ENCODE measurements at regions not wholly inside any gene's neighbourhood (a gene's known extent, or its start where the extent isn't known, plus 50 kb on each side); places are given as distances from the start of the nearest gene placed in this dataset.

DNA sequence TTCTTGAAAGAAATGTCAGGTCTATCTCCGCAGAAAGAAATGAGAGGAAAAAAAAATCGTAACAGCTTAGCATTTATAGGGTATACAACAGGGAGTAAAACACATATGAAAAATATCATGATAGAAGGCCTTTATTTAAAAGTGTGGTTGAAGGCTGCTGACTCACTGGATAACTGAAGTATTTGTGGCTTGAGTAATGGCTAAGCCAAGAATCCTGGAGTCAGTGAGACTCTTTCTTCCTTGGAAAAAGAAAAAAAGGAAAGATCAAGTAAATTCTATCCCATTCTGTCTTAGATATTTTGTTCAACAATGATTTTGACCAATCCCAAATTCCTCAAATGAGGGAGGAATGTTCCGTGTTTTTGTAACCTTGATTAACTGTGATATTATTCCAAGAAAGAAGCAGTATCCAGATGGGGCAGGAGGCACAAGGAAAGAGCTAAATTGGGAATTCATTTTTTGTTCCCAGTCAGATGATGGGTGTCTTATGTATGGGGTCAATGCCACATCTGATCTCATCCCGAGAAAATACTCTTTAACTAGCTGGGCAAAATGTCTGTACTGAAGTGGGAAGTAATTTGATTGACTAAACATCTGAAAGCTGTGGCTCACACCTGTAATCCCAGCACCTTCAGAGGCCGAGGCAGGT lies 64.3 kb upstream of the MYO10 start:
- Histone ChIP-seq H3K4me3 (ENCODE audit: low read depth in 2 of 2, low read length in 1 of 2) (no peak overlapping the region), H3K27me3 (ENCODE audit: insufficient read depth) (no peaks in the 10 kb centered on the region), H3K4me2 (peak overlapping the region; percentile 61), H3K4me1 (ENCODE audit: control insufficient read depth in 1 of 2, insufficient read depth in 2 of 2, low read depth in 1 of 2, low read length in 1 of 2) (peaks cover 0 to 27% of the 10 kb centered on the region in 2 experiments; a peak in 1 of 4 replicates), H3K27ac (ENCODE audit: low read depth in 2 of 2, low read length in 1 of 2) (peak overlapping the region; percentile 54 to 92; a peak in 3 of 4 replicates), H3K9ac (peak overlapping the region; percentile 41), H3F3A (replicated peaks; ENCODE audit: insufficient read depth) (peaks cover 30% of the 10 kb centered on the region), H3K9me3 (no peaks in the 10 kb centered on the region), H3K9me2 (no peaks in the 10 kb centered on the region), H2AFZ (ENCODE audit: low read depth) (no peak overlapping the region), H4K20me1 (ENCODE audit: insufficient read depth) (no peaks in the 10 kb centered on the region), H3K79me2 (ENCODE audit: insufficient read depth) (no peaks in the 10 kb centered on the region), H3K36me3 (replicated peaks in 1 of 2; ENCODE audit: control insufficient read depth in 1 of 2, insufficient read depth in 2 of 2, low read length in 1 of 2) (no peaks in the 10 kb centered on the region)
- ChIA-PET POLR2A (no interaction called here), CTCF (no interaction called here)
- TF ChIP-seq YY1 (IDR thresholded peaks at IDR 0.05; ENCODE audit: low read depth) (0 out of 2 replicates have a peak, but pooled peaks have one; percentile 33), MEF2A (IDR thresholded peaks at IDR 0.05; ENCODE audit: borderline replicate concordance, low read depth) (peak; percentile 41; the same call in 1 of the 2 replicates), RXRA (IDR thresholded peaks at IDR 0.05; ENCODE audit: borderline replicate concordance, low read depth) (0 out of 2 replicates have a peak, but pooled peaks have one; percentile 20), EP300 (IDR thresholded peaks at IDR 0.05; ENCODE audit: borderline replicate concordance in 1 of 2, low read depth in 1 of 2, low read length in 1 of 2) (peak in 1 of 2 experiments; percentile 91; a peak in 2 of 4 replicates), POLR2AphosphoS5 (IDR thresholded peaks at IDR 0.05; ENCODE audit: low read depth, low read length) (peak; percentile 61; the same call in 1 of the 2 replicates), RCOR1 (IDR thresholded peaks at IDR 0.05; ENCODE audit: low read length) (no peak), FOSL2 (IDR thresholded peaks at IDR 0.05; ENCODE audit: borderline replicate concordance, low read depth) (peak; percentile 96), TEAD4 (IDR thresholded peaks at IDR 0.05; ENCODE audit: borderline replicate concordance, insufficient read depth) (peak; percentile 96), JUND (IDR thresholded peaks at IDR 0.05) (peak; percentile 94), FOXM1 (IDR thresholded peaks at IDR 0.05; ENCODE audit: low read depth) (peak; percentile 71; the same call in 1 of the 2 replicates), TCF12 (IDR thresholded peaks at IDR 0.05) (peak; percentile 86), TAF1 (IDR thresholded peaks at IDR 0.05; ENCODE audit: borderline replicate concordance, low read depth, low read length) (no peak), NFIC (IDR thresholded peaks at IDR 0.05; ENCODE audit: borderline replicate concordance) (peak; percentile 68; the same call in 1 of the 2 replicates)
- TF ChIP-seq, protein P1, sequence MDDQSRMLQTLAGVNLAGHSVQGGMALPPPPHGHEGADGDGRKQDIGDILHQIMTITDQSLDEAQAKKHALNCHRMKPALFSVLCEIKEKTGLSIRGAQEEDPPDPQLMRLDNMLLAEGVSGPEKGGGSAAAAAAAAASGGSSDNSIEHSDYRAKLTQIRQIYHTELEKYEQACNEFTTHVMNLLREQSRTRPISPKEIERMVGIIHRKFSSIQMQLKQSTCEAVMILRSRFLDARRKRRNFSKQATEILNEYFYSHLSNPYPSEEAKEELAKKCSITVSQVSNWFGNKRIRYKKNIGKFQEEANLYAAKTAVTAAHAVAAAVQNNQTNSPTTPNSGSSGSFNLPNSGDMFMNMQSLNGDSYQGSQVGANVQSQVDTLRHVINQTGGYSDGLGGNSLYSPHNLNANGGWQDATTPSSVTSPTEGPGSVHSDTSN (IDR thresholded peaks at IDR 0.05): peak; percentile 72
- TF ChIP-seq, protein P2, sequence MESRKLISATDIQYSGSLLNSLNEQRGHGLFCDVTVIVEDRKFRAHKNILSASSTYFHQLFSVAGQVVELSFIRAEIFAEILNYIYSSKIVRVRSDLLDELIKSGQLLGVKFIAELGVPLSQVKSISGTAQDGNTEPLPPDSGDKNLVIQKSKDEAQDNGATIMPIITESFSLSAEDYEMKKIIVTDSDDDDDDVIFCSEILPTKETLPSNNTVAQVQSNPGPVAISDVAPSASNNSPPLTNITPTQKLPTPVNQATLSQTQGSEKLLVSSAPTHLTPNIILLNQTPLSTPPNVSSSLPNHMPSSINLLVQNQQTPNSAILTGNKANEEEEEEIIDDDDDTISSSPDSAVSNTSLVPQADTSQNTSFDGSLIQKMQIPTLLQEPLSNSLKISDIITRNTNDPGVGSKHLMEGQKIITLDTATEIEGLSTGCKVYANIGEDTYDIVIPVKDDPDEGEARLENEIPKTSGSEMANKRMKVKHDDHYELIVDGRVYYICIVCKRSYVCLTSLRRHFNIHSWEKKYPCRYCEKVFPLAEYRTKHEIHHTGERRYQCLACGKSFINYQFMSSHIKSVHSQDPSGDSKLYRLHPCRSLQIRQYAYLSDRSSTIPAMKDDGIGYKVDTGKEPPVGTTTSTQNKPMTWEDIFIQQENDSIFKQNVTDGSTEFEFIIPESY (IDR thresholded peaks at IDR 0.05; ENCODE audit: borderline replicate concordance, low read depth): no peak
- TF ChIP-seq, protein P3, sequence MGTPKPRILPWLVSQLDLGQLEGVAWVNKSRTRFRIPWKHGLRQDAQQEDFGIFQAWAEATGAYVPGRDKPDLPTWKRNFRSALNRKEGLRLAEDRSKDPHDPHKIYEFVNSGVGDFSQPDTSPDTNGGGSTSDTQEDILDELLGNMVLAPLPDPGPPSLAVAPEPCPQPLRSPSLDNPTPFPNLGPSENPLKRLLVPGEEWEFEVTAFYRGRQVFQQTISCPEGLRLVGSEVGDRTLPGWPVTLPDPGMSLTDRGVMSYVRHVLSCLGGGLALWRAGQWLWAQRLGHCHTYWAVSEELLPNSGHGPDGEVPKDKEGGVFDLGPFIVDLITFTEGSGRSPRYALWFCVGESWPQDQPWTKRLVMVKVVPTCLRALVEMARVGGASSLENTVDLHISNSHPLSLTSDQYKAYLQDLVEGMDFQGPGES (IDR thresholded peaks at IDR 0.05; ENCODE audit: low read depth, low read length): no peak
- DNase-seq: no peak
- WGBS (ENCODE audit: low lambda C conversion rate): 24% methylated on average over 5 of the region's 5 CpGs

Data from SK-N-SH (cell line).